Peyer's patch (tissue), 4 donors: ENCODE measurements at regions not wholly inside any gene's neighbourhood (a gene's known extent, or its start where the extent isn't known, plus 50 kb on each side); places are given as distances from the start of the nearest gene placed in this dataset.

Experiments used
- DNase-seq, 3 donors: peaks; one replicate each; pipeline ENCODE4 v3.0.0-alpha.2; 2017 to 2019
- H3K27ac ChIP-seq, 4 donors: fragments of 200-600 bp; sonication (generic); one replicate each; pipeline ENCODE4 v1.5.1; 2016 to 2019
- H3K27me3 ChIP-seq, 2 donors: fragments of 200-600 bp; sonication (generic); one replicate each; pipeline ENCODE4 v1.5.1; 2019
- H3K36me3 ChIP-seq, 3 donors: fragments of 200-600 bp; sonication (generic); one replicate each; pipeline ENCODE4 v1.5.1; 2016 to 2019
- H3K4me1 ChIP-seq, 4 donors: fragments of 200-600 bp; sonication (generic); one replicate each; pipeline ENCODE4 v1.5.1; 2016 to 2019
- H3K4me3 ChIP-seq, 4 donors: fragments of 200-600 bp; sonication (generic); 1 replicate in 3 of 4; 2 replicates in 1 of 4; pipeline ENCODE4 v1.5.1; 2016 to 2019; ENCODE audit warnings: mild to moderate bottlenecking in 1 of 4
- H3K9me3 ChIP-seq, 4 donors: fragments of 200-600 bp; sonication (generic); one replicate each; pipeline ENCODE4 v1.5.1; 2016 to 2019; ENCODE audit warnings: mild to moderate bottlenecking in 1 of 4
- POLR2A ChIP-seq, 2 donors: fragments of 450-650 bp; IDR thresholded peaks; one replicate each; pipeline ENCODE4 v1.5.1; 2017; ENCODE audit warnings: antibody characterized with exemption in 2 of 2, mild to moderate bottlenecking in 2 of 2, moderate library complexity in 2 of 2
- TF ChIP-seq, protein P1 (sequence below), 6 experiments: fragments of 450-650 bp in 4 of 6; fragments of 200-600 bp in 2 of 6; sonication (generic) in 1 of 6; IDR thresholded peaks; one replicate each; pipeline ENCODE4 v1.5.1; 2017 to 2019; ENCODE audit warnings: antibody characterized with exemption in 6 of 6, mild to moderate bottlenecking in 3 of 6, moderate library complexity in 1 of 6

DNA sequence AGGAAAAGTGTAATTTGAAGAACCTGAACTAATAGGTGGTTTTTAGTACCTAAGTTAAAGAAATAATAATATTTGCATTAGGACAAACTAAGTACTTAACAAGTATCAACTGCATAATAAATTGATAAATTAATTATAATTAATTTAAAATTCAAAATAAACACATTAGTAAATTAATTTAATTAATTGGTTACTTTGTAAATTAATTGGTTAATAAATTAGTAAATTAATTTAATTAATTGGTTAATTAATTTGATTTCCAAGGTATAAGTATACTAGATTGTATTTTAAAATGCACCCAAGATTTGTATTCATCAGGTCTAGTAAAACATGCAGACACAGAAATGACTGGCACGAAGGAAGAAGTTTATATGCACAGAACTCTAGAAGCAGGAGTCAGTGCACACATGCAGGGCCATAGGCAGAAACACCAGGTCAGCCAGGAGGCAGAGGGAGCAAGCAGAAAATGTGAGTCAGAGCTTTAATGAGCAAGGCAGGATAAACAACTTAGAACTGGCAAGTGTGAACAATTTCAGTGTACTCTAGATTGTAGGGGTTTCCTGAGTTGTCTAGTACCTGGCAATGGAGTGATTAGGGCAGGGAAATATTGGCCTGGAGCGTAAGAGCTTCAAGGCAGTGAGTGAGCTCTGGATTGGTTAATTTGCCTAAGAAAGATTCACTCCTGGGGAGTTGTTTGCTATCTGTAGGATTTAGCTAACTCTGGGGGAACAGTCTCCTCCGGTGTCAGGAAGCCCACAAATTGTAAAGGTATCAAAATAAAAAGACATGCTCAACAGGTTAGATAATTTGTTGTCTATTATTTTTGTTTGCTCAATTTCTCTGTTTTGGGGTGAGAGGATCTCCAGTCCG is 665.7 kb downstream of the MRPL39 start:
- no peak for TF ChIP-seq POLR2A (IDR thresholded peaks at IDR 0.05)
- TF ChIP-seq, protein P1, sequence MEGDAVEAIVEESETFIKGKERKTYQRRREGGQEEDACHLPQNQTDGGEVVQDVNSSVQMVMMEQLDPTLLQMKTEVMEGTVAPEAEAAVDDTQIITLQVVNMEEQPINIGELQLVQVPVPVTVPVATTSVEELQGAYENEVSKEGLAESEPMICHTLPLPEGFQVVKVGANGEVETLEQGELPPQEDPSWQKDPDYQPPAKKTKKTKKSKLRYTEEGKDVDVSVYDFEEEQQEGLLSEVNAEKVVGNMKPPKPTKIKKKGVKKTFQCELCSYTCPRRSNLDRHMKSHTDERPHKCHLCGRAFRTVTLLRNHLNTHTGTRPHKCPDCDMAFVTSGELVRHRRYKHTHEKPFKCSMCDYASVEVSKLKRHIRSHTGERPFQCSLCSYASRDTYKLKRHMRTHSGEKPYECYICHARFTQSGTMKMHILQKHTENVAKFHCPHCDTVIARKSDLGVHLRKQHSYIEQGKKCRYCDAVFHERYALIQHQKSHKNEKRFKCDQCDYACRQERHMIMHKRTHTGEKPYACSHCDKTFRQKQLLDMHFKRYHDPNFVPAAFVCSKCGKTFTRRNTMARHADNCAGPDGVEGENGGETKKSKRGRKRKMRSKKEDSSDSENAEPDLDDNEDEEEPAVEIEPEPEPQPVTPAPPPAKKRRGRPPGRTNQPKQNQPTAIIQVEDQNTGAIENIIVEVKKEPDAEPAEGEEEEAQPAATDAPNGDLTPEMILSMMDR (IDR thresholded peaks at IDR 0.05), result no peak
- no peaks in the 10 kb centered on the region for H3K36me3 ChIP-seq
- no peak overlapping the region for H3K27ac ChIP-seq
- H3K27me3 ChIP-seq, result no peaks in the 10 kb centered on the region
- no peaks in the 10 kb centered on the region for H3K9me3 ChIP-seq
- no peaks in the 10 kb centered on the region for H3K4me1 ChIP-seq
- DNase-seq, result no peak
- no peak overlapping the region for H3K4me3 ChIP-seq

DNA sequence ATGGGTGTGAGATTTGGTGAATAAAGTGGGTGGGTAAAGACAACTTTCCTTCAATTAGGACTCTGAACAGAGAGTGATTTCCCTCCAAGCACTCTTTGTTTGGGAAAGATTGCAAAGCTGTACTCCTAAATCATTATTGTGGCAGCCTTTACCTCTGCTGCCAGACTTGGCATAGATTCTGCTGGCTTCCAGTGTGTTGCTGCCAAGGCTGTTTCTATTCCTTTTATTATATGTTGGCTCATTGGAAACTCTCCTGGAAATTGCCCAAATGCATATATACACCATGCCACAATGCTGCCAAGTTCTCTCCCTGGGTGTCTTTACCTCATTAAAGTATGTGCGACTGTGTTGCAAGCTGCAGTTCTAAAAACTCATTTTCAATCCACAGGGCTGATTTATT is 668.0 kb downstream of the MRPL39 start:
- H3K4me3 ChIP-seq, result no peak overlapping the region
- no peak for DNase-seq

DNA sequence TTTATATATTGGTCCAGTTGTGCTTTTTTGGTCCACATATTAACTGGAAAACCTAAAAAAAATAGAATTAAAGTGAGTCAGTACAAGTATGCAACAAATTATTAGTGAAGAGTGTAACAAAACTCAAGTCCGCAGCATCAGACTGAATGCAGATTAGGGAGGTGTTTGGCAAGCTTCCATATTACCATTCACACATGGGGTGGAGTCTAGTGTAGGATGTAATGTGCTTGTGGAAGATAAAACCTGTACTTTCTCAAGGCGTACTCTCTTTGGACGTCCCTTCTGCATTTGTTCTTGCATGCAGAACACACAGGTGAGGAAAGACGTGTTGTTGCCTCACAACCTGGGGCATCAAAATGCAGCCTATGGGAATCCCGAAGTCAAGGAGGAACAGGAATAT is 668.7 kb downstream of the MRPL39 start:
- DNase-seq, result no peak
- no peak overlapping the region for H3K27ac ChIP-seq
- H3K4me1 ChIP-seq, result no peaks in the 10 kb centered on the region
- H3K9me3 ChIP-seq, result no peaks in the 10 kb centered on the region
- H3K27me3 ChIP-seq, result no peaks in the 10 kb centered on the region
- no peak for TF ChIP-seq POLR2A (IDR thresholded peaks at IDR 0.05)
- TF ChIP-seq, protein P1 (IDR thresholded peaks at IDR 0.05), result no peak
- H3K4me3 ChIP-seq, result no peak overlapping the region
- H3K36me3 ChIP-seq, result no peaks in the 10 kb centered on the region

More for the DNA sequence above, 668.0 kb downstream of the MRPL39 start:
- Histone ChIP-seq H3K27ac (no peak overlapping the region), H3K4me1 (no peaks in the 10 kb centered on the region), H3K27me3 (no peaks in the 10 kb centered on the region), H3K36me3 (no peaks in the 10 kb centered on the region), H3K9me3 (no peaks in the 10 kb centered on the region)
- TF ChIP-seq, protein P1 (IDR thresholded peaks at IDR 0.05), result no peak
- TF ChIP-seq POLR2A (IDR thresholded peaks at IDR 0.05), result no peak

DNA sequence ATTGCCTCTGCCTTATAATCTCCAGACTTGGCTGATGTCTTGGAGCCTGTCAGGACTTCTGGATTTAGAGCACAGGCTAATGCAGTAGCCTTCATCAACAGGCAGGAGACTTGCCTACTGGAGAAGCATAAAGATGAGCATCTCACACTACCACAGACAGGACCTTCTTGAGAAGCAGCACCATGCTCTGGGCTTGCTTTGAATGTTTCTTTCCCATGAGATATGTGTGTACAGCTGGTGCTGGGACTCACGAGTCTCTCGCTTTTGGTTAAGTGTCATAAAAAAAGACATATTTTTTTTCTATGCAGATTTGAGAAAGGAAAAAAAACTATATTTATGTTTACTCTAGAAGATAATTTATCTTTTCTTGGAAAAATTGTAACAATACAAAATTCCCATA is 671.3 kb downstream of the MRPL39 start:
- Histone ChIP-seq H3K27ac (no peak overlapping the region), H3K36me3 (no peaks in the 10 kb centered on the region), H3K9me3 (no peaks in the 10 kb centered on the region), H3K4me1 (no peaks in the 10 kb centered on the region), H3K4me3 (no peak overlapping the region), H3K27me3 (no peaks in the 10 kb centered on the region)
- DNase-seq, result no peak
- TF ChIP-seq POLR2A (IDR thresholded peaks at IDR 0.05), result no peak
- TF ChIP-seq, protein P1 (IDR thresholded peaks at IDR 0.05), result no peak

DNA sequence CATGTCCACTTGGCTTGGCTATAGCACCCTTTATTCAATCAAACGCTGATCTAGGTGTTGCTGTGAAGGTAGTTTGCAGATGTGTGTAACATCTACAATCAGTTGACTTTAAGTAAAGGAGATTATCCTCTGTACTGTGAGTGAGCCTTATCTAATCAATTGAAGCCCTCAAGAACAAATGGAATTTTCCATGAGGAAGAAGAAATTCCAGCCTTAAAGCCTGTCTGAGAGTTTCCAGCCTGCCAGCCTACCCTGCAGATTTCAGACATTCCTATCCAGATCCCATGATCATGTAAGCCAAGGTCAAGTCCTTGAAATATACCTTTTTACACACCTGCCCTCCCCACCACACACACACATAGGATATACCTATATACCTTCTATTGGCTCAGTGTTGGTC is 696.7 kb downstream of the MRPL39 start:
- H3K36me3 ChIP-seq, result no peaks in the 10 kb centered on the region
- H3K4me1 ChIP-seq, result no peaks in the 10 kb centered on the region
- TF ChIP-seq, protein P1 (IDR thresholded peaks at IDR 0.05), result no peak
- no peak for TF ChIP-seq POLR2A (IDR thresholded peaks at IDR 0.05)
- no peak overlapping the region for H3K4me3 ChIP-seq
- H3K27ac ChIP-seq, result no peak overlapping the region
- no peaks in the 10 kb centered on the region for H3K27me3 ChIP-seq
- DNase-seq, result no peak
- peaks cover 0 to 2% (median 0%) of the 10 kb centered on the region in 4 donors for H3K9me3 ChIP-seq
